IgD-negative memory B cell (primary cell): ENCODE measurements at regions not wholly inside any gene's neighbourhood (a gene's known extent, or its start where the extent isn't known, plus 50 kb on each side); places are given as distances from the start of the nearest gene placed in this dataset.

ENCODE experiments used
- H3K27ac Mint-ChIP-seq, 3 donors: one replicate each; pipeline ENCODE4 v1.8.0; 2020 to 2022; ENCODE audit warnings: mild to moderate bottlenecking in 3 of 3, mixed read lengths in 3 of 3, moderate library complexity in 1 of 3
- H3K27me3 Mint-ChIP-seq: one replicate; pipeline ENCODE4 v1.8.0; 2021; ENCODE audit warnings: mixed read lengths
- H3K36me3 Mint-ChIP-seq: one replicate; pipeline ENCODE4 v1.8.0; 2020; ENCODE audit warnings: mild to moderate bottlenecking, mixed read lengths
- H3K4me1 Mint-ChIP-seq, 3 donors: one replicate each; pipeline ENCODE4 v1.8.0; 2020 to 2022; ENCODE audit warnings: mixed read lengths in 3 of 3, mild to moderate bottlenecking in 1 of 3
- H3K4me3 Mint-ChIP-seq, 4 donors: one replicate each; pipeline ENCODE4 v1.8.0; 2020 to 2022; ENCODE audit warnings: mild to moderate bottlenecking in 4 of 4, mixed read lengths in 4 of 4, moderate library complexity in 3 of 4
- H3K9me3 Mint-ChIP-seq, 3 donors: one replicate each; pipeline ENCODE4 v1.8.0; 2020 to 2021; ENCODE audit warnings: mixed read lengths in 3 of 3, mild to moderate bottlenecking in 1 of 3

GRCh38 chr2:5437375-5437774, 254.8 kb upstream of the SOX11 start:
- Mint-ChIP-seq H3K4me3 (no peak overlapping the region), H3K27ac (no peak overlapping the region), H3K36me3 (no peaks in the 10 kb centered on the region), H3K4me1 (no peaks in the 10 kb centered on the region), H3K9me3 (peaks cover 0 to 2% (median 0%) of the 10 kb centered on the region in 3 donors), H3K27me3 (no peaks in the 10 kb centered on the region)

- peaks cover 0 to 4% (median 2%) of the 10 kb centered on the region in 3 donors for H3K9me3 Mint-ChIP-seq
- H3K4me3 Mint-ChIP-seq = no peak overlapping the region
Measured at GRCh38 chr2:5440174-5440573, 252.0 kb upstream of the SOX11 start.

GRCh38 chr2:5442736-5443135, 249.4 kb upstream of the SOX11 start:
- no peaks in the 10 kb centered on the region for H3K27me3 Mint-ChIP-seq
- H3K4me3 Mint-ChIP-seq = no peak overlapping the region
- peaks cover 0 to 4% (median 2%) of the 10 kb centered on the region in 3 donors for H3K9me3 Mint-ChIP-seq
- H3K4me1 Mint-ChIP-seq = no peaks in the 10 kb centered on the region
- H3K36me3 Mint-ChIP-seq = no peaks in the 10 kb centered on the region
- no peak overlapping the region for H3K27ac Mint-ChIP-seq

More at GRCh38 chr2:5440174-5440573, 252.0 kb upstream of the SOX11 start:
- no peak overlapping the region for H3K27ac Mint-ChIP-seq
- no peaks in the 10 kb centered on the region for H3K27me3 Mint-ChIP-seq
- H3K4me1 Mint-ChIP-seq = no peaks in the 10 kb centered on the region
- H3K36me3 Mint-ChIP-seq = no peaks in the 10 kb centered on the region

GRCh38 chr2:5444168-5444567, 248.0 kb upstream of the SOX11 start:
- no peaks in the 10 kb centered on the region for H3K36me3 Mint-ChIP-seq
- peaks cover 0 to 4% (median 0%) of the 10 kb centered on the region in 3 donors for H3K9me3 Mint-ChIP-seq
- no peak overlapping the region for H3K4me3 Mint-ChIP-seq
- H3K27me3 Mint-ChIP-seq = no peaks in the 10 kb centered on the region
- no peaks in the 10 kb centered on the region for H3K4me1 Mint-ChIP-seq
- H3K27ac Mint-ChIP-seq = no peak overlapping the region

- Mint-ChIP-seq H3K36me3 (no peaks in the 10 kb centered on the region), H3K4me1 (no peaks in the 10 kb centered on the region), H3K27me3 (no peaks in the 10 kb centered on the region), H3K4me3 (no peak overlapping the region), H3K9me3 (peaks cover 0 to 4% (median 0%) of the 10 kb centered on the region in 3 donors), H3K27ac (no peak overlapping the region)
Measured at GRCh38 chr2:5444854-5445253, 247.3 kb upstream of the SOX11 start.

GRCh38 chr2:5449867-5450266, 242.3 kb upstream of the SOX11 start:
- H3K9me3 Mint-ChIP-seq = peaks cover 0 to 2% (median 0%) of the 10 kb centered on the region in 3 donors
- no peak overlapping the region for H3K27ac Mint-ChIP-seq
- H3K4me3 Mint-ChIP-seq = no peak overlapping the region

GRCh38 chr2:5453220-5454050, 238.7 kb upstream of the SOX11 start:
- Mint-ChIP-seq H3K4me1 (no peaks in the 10 kb centered on the region), H3K27me3 (no peaks in the 10 kb centered on the region), H3K36me3 (no peaks in the 10 kb centered on the region), H3K4me3 (no peak overlapping the region), H3K27ac (no peak overlapping the region), H3K9me3 (no peaks in the 10 kb centered on the region)

More at GRCh38 chr2:5449867-5450266, 242.3 kb upstream of the SOX11 start:
- H3K27me3 Mint-ChIP-seq = no peaks in the 10 kb centered on the region
- no peaks in the 10 kb centered on the region for H3K36me3 Mint-ChIP-seq
- no peaks in the 10 kb centered on the region for H3K4me1 Mint-ChIP-seq

GRCh38 chr2:5454051-5454390, 238.2 kb upstream of the SOX11 start:
- no peak overlapping the region for H3K27ac Mint-ChIP-seq
- no peaks in the 10 kb centered on the region for H3K4me1 Mint-ChIP-seq
- H3K9me3 Mint-ChIP-seq = no peaks in the 10 kb centered on the region
- H3K36me3 Mint-ChIP-seq = no peaks in the 10 kb centered on the region
- H3K27me3 Mint-ChIP-seq = no peaks in the 10 kb centered on the region
- no peak overlapping the region for H3K4me3 Mint-ChIP-seq

GRCh38 chr2:5459041-5459440, 233.1 kb upstream of the SOX11 start:
- Mint-ChIP-seq H3K9me3 (no peaks in the 10 kb centered on the region), H3K4me3 (no peak overlapping the region), H3K27me3 (peaks cover 1% of the 10 kb centered on the region), H3K27ac (no peak overlapping the region), H3K36me3 (no peaks in the 10 kb centered on the region), H3K4me1 (no peaks in the 10 kb centered on the region)

- H3K27me3 Mint-ChIP-seq = peaks cover 1% of the 10 kb centered on the region
- no peaks in the 10 kb centered on the region for H3K9me3 Mint-ChIP-seq
- no peak overlapping the region for H3K4me3 Mint-ChIP-seq
- no peak overlapping the region for H3K27ac Mint-ChIP-seq
- no peaks in the 10 kb centered on the region for H3K36me3 Mint-ChIP-seq
- no peaks in the 10 kb centered on the region for H3K4me1 Mint-ChIP-seq
Measured at GRCh38 chr2:5464657-5465056, 227.5 kb upstream of the SOX11 start.

GRCh38 chr2:5465859-5466258, 226.3 kb upstream of the SOX11 start:
- Mint-ChIP-seq H3K4me3 (no peak overlapping the region), H3K27me3 (peaks cover 1% of the 10 kb centered on the region), H3K27ac (no peak overlapping the region), H3K9me3 (no peaks in the 10 kb centered on the region), H3K36me3 (no peaks in the 10 kb centered on the region), H3K4me1 (no peaks in the 10 kb centered on the region)

- Mint-ChIP-seq H3K4me3 (no peak overlapping the region), H3K27ac (no peak overlapping the region), H3K27me3 (no peaks in the 10 kb centered on the region), H3K9me3 (no peaks in the 10 kb centered on the region), H3K36me3 (no peaks in the 10 kb centered on the region), H3K4me1 (no peaks in the 10 kb centered on the region)
Measured at GRCh38 chr2:5467178-5467905, 224.8 kb upstream of the SOX11 start.

- Mint-ChIP-seq H3K4me3 (no peak overlapping the region), H3K9me3 (peaks cover 0 to 2% (median 0%) of the 10 kb centered on the region in 3 donors), H3K27ac (no peak overlapping the region), H3K27me3 (peaks cover 1% of the 10 kb centered on the region), H3K4me1 (no peaks in the 10 kb centered on the region), H3K36me3 (no peaks in the 10 kb centered on the region)
Measured at GRCh38 chr2:5472673-5473072, 219.5 kb upstream of the SOX11 start.

GRCh38 chr2:5473635-5474034, 218.5 kb upstream of the SOX11 start:
- peaks cover 1% of the 10 kb centered on the region for H3K27me3 Mint-ChIP-seq
- peaks cover 0 to 2% (median 0%) of the 10 kb centered on the region in 3 donors for H3K9me3 Mint-ChIP-seq
- H3K4me3 Mint-ChIP-seq = no peak overlapping the region
- H3K4me1 Mint-ChIP-seq = no peaks in the 10 kb centered on the region
- no peak overlapping the region for H3K27ac Mint-ChIP-seq
- no peaks in the 10 kb centered on the region for H3K36me3 Mint-ChIP-seq

GRCh38 chr2:5474716-5475115, 217.5 kb upstream of the SOX11 start:
- Mint-ChIP-seq H3K4me1 (no peaks in the 10 kb centered on the region), H3K36me3 (no peaks in the 10 kb centered on the region), H3K27me3 (peaks cover 1% of the 10 kb centered on the region)

More at GRCh38 chr2:5474716-5475115, 217.5 kb upstream of the SOX11 start:
- no peak overlapping the region for H3K4me3 Mint-ChIP-seq
- no peak overlapping the region for H3K27ac Mint-ChIP-seq
- peaks cover 0 to 2% (median 0%) of the 10 kb centered on the region in 3 donors for H3K9me3 Mint-ChIP-seq
